ENCODE measurements at regions not wholly inside any gene's neighbourhood (a gene's known extent, or its start where the extent isn't known, plus 50 kb on each side); places are given as distances from the start of the nearest gene placed in this dataset.

- TF ChIP-seq CTCF (IDR thresholded peaks at IDR 0.05) (no peak), ZFX (IDR thresholded peaks at IDR 0.05; ENCODE audit: borderline replicate concordance) (no peak)
Measured at GRCh38 chr1:194014014-194014413, 827.6 kb upstream of the B3GALT2 start.

Measured in 22Rv1 (cell line).